NCI-H2196 (cell line): ENCODE measurements at regions not wholly inside any gene's neighbourhood (a gene's known extent, or its start where the extent isn't known, plus 50 kb on each side); places are given as distances from the start of the nearest gene placed in this dataset.

Experiments
- DNase-seq: peaks from one replicate; lab custom pipeline; 2025; ENCODE audit not compliant: unreplicated experiment; lab: John Stamatoyannopoulos, UW

DNA sequence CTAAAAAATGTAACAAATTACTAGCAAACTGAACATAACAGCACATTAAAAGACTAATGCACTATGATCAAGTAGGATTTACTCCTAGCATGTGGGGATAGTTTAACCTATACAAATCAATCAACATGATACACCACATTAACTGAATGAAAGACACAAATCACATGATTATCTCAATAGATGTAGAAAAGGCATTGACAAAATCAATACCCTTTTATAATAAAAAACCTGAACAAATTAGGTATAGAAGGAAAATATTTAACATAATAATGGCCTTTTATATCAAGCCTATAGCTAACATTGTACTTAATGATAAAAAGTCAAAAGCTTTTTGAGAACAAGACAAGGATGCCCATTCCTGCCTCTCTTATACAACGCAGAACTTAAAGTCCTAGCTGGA lies 540.0 kb downstream of the RERGL start:
- DNase-seq, result no peak

GRCh38 chr12:17540921-17541320 lies 549.1 kb downstream of the RERGL start:
- DNase-seq, result no peak

DNA sequence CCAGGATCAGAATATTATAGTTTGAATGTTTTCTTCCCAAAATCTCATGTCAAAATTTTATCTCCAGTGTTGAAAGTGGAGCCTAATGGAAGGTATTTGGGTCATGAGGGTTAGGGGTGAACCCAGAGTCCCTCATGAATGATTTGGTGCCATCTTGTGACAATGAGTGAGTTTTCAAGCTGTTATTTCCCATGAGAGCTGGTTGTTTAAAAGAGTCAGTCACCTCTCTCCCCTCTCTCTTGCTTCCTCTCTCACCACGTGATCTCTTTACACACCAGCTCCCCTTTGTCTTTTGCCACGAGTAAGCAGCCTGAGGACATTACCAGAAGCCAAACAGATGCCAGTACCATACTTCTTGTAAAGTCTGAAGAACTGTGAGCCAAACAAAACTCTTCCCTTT lies 561.6 kb downstream of the RERGL start:
- no peak for DNase-seq

GRCh38 chr12:17527021-17527420 lies 563.0 kb downstream of the RERGL start:
- DNase-seq, result no peak

DNA sequence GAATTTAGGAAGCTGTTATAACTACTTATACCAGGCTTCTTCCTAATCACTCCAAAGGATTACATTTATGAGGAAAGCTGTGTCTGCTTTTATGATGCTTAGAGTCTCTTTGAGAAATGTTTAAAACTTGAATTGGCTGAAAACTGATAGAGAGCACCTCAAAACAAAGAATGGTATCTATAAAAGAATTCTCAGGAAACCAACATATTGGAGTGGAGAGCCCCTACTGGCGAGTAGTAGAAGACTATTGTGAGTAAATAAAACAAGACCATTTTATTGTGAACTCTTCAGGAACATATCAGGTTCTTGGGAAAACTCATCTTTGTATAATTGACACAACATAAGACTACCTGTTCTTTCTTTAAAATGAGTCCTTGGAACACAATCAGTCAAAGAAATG lies 578.6 kb downstream of the RERGL start:
- DNase-seq, result no peak

DNA sequence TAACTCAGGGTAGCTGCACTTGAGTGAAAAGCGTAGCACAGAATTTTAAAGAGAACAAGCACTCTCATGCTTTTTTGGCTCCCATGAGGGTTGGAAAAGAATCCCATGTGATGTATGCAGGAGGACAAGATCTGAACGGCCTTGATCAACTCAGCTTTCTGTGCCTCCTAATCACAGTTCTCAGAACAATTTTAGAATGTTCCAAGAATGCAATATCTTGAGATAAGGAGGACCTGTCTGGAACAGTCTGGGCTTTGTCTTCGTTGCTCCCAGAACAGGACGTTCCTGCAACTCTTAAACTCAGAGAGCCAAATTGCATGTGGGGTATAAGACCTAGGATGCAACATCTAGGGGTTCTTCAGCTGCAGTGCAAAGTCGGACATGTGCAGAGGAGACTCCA lies 582.7 kb downstream of the RERGL start:
- no peak for DNase-seq

DNA sequence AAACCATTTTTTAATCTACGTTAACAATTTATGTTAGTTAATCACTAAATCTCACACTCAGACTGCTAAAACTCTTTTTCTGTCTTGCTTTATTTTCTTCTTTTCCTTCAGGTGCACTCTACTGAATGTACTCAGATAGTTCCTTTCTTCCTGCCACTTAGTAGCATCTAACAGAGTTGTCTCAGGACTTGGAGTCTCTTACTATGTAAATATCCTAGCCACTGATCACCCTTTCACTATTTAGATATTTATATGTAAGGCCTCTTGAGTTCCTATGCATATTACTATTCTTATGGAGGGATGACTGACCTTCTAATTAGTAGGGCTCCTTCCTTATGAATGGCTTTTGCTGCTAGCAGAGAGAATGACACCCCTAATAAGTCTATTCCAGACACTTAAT lies 586.3 kb downstream of the RERGL start:
- DNase-seq, result no peak

GRCh38 chr12:17489452-17489851 lies 600.5 kb downstream of the RERGL start:
- no peak for DNase-seq

- DNase-seq, result no peak
Measured at GRCh38 chr12:17478908-17479673, 610.9 kb downstream of the RERGL start.

- no peak for DNase-seq
Measured at GRCh38 chr12:17470460-17470859, 619.5 kb downstream of the RERGL start.

DNA sequence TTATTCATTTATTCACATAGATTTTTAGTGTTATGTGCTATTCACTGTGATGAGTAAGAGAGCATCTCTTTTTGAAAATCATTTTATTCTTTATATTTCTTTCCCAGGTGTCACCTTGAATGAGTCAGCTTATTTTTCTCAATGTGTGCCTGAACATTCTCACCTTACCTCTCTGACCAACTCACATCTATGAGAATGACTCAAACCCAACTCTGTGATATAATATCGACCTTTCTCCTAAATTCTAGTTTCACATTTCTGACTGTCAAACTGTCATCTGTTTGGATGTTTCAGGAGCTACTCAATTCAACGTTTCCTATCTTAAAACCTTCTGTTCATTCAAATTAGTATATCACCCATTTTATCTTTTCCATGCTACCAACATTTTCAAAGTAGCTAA lies 630.8 kb downstream of the RERGL start:
- no peak for DNase-seq

DNA sequence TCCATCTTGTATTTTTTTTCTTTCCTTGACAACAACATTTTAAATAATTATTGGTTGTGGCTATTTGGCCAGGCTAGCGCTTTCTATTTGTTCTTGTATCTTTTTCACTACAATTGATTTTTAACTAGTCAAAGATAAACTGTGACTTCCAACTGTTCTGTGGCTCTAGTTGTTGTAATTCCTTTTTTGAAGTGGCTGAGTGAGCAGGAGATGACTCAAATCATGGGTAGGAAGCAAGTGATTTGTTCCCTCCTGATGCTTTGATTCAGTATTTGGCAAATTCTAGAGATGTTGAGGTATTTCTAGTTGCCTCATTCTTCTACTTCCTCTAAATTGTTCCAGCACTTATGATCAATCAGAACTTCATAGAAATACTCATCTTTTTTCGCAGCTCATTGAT lies 633.5 kb downstream of the RERGL start:
- DNase-seq, result no peak

DNA sequence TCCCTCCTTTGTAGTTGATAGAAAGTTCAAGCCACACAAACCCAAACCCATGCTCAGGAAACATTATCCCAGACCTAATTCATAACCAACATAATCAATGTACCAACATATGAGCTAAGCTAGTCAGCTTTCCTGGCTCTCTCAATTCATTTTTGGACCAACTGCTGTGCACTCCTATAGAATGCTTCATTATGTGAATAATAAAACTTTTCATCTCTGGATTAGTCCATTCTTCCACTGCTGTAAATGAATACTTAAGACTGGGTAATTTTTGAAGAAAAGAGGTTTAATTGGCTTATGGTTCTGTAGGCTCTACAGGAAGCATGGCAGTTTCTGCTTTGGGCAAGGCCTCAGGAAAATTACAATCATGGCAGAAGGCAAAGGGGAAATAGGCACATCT lies 651.9 kb downstream of the RERGL start:
- DNase-seq, result no peak

DNA sequence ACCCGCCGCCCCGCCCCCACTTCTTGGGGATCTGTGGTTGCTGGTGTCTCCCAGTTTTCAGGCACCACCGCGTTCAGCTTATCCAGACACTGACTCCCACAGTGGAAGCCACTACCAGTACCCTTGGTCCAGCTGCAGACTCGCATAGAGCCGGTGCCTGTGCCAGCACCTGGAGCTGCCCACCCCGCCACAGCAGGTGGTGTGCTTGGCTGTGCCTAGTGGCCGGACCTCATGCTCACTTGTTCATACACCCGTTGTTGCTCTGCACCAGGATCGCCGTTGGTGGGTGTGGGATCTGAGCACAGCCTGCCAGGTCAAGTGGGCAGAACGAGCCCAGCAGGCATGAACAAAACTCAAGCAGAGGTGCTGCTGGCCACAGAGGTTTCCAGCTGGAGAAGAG lies 673.2 kb downstream of the RERGL start:
- no peak for DNase-seq

DNA sequence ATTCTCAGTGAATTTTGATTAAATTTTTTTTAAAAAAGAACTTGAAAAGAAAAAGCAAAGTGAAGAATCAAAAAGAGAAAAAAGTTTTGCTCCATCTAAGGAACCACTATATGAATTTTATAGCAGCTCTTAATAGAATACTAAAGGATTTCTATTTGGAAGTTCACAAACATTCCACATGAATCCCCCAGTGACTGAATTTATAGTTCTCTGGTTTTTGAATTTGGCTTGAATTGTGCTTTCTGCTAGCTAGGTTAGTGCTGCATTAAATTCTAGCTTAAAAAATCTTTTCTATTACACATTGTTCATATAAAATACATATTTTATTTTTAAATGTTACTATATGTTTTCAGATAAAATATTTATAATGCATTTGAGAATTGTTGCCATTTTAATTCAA lies 675.4 kb downstream of the RERGL start:
- DNase-seq, result no peak

GRCh38 chr12:17411662-17412061 lies 678.3 kb downstream of the RERGL start:
- DNase-seq, result no peak

DNA sequence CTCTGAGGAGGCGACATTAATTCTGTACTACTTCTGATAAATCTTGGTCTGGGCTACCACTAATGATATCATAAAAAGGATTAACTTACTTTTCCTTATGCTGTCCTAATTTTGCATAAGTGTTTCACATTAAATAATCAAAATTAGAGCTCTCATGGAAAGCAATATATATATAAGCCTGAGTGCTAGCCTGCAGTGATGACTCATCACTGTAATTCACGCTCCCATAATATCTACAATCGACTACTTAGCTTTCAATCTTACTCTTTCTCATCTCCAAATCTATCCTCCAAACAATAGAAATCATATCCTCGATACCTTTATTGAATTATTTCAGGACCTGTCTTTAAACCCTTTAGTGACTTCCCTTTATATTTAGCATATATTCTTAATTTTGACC lies 701.3 kb downstream of the RERGL start:
- DNase-seq, result no peak

- DNase-seq, result no peak
Measured at GRCh38 chr12:17383321-17383720, 706.7 kb downstream of the RERGL start.

DNA sequence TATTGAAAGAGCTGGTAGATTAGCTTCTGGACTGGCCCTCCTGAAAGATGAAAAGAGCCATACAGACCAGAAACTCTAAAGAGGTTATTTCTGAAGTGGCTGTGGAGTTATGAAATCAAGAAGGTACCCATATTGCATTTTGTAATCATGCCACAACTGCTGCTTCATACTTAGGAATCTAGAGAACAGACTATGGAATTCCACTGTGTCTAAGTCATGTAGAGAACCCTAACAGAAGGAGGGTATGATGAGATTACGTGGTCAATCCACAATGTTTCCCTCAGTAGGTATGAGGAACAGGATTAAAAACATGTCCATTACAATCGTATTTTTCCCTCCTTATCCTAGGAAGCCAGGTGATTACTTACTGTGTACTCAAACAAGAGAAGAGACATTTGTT lies 708.8 kb downstream of the RERGL start:
- no peak for DNase-seq

DNA sequence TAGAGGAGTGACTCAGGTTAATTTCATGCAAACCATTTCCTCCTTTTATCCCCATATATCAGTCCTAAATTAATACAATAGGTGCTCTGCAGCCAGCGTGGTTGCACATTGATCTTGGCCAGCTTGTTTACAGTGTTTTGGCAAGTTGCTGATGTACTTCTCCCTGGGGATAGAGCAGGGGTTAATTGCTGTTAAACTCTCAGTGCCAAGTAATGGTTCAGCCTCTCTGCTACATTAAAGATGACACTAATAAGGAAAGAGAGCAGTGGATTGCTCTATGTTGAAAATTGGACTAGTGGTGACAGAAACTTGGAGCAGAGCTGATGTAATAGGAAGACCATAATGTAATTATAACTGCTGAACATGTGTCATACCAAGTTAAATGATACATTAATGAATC lies 717.5 kb downstream of the RERGL start:
- no peak for DNase-seq

DNA sequence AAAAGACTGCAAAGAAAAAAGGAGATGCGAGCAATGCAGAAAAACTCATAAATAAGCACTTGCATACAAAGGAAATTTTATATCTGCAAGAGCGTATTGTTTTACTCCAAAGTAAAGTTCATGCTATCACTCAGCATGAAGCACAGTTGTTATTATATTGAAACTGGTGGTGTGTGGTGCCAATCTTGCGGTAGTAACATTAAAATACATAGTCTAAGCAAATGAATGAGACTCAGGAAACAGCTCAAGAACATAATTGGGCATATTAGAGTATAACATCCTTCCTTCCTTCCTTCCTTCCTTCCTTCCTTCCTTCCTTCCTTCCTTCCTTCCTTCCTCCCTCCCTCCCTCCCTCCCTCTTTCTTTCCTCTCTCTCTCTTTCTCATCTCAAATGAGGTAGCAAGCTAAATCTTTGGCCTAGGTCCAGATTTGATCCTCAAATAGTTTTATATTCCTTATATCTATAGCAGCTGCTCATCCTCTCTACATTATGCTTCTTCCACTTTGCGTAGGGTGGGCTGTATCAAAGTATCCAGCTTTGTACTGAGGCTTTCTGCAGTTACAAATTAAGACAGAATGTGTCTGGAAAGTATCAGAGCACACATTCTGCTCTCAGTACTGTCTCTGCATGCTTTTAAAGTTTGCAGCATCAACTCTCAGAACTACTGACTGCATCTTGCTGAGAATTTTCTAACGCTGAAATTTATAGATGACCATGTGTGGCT lies 718.3 kb downstream of the RERGL start:
- DNase-seq, result no peak

DNA sequence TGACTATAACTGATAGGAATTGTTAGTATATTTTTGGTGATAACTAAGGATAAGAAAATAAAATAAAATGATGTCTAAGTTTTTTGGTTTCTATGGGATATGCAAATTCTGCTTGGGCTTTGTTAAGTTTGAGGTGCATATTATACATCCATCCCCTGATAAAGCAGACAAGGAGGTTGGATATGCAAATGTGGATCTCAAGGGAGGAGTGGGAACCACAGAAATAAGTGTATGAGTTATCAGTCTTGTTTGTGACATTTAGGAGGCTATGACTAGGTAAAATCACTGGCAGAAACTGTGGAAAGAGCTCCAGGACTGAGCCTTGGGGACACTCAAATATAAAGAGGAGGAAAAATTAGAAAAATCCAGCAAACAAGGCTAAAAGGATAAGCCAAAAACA lies 719.4 kb downstream of the RERGL start:
- no peak for DNase-seq

DNA sequence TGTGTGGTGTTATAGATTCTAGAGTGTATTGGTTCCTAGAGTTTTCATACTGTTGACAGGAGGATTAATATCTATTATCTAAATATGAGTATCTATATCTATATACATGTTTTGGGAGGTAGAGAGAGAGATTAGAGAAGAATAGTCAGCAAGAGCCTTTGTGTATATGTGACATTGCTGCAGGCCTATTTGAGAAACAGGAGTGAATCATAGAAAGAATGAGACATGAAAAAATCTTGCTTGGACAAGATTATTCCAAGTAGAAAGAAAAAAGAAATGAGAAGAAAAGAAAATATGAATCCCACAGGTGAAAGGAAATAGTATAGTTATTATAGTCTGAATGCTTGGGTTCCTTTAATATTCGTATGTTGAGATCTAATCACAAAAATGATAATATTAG lies 720.4 kb downstream of the RERGL start:
- DNase-seq, result no peak
